Omental fat pad (tissue), 3 donors: ENCODE measurements at regions not wholly inside any gene's neighbourhood (a gene's known extent, or its start where the extent isn't known, plus 50 kb on each side); places are given as distances from the start of the nearest gene placed in this dataset.

Experiments used
- ATAC-seq: fragments of 150-250 bp; one replicate; pipeline ENCODE4 v1.9.1; 2016; ENCODE audit warnings: mild to moderate bottlenecking, moderate library complexity; ENCODE audit not compliant: low FRiP score
- DNase-seq: peaks from one replicate; pipeline ENCODE4 v3.0.0-alpha.2; 2019; ENCODE audit warnings: low spot score
- CTCF ChIP-seq, 3 donors: fragments of 450-650 bp; IDR thresholded peaks; one replicate each; pipeline ENCODE4 v1.5.1; 2016 to 2017; ENCODE audit warnings: antibody characterized with exemption in 3 of 3, mild to moderate bottlenecking in 3 of 3, moderate library complexity in 2 of 3

- ATAC-seq = no peak
- TF ChIP-seq CTCF (IDR thresholded peaks at IDR 0.05) = no peak
These were observed 95.0 kb upstream of the CCND2 start for GRCh38 chr12:4178424-4179170.

GRCh38 chr12:4177262-4177661, 96.3 kb upstream of the CCND2 start:
- ATAC-seq (no peak), DNase-seq (no peak)
- no peak for TF ChIP-seq CTCF (IDR thresholded peaks at IDR 0.05)

More at GRCh38 chr12:4178424-4179170, 95.0 kb upstream of the CCND2 start:
- DNase-seq = no peak

DNA sequence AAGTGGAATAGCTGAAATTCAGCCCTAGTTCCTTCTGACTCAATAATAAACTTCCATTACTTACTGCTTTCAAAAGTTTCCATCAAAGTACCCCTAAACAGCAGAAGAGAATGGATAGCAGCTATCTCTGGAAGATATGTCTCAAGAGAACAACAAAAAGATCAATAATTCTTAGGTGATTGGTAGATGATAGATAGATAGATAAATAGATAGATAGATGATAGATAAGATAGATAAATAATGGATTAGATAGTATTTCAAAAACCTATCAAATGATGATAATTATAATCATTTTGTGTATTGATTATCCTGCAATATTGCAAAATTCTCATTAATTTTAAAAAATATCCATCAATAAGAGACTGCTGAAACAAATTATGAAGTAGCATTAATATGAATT, 97.4 kb upstream of the CCND2 start:
- no peak for TF ChIP-seq CTCF (IDR thresholded peaks at IDR 0.05)

GRCh38 chr12:4174417-4174816, 99.1 kb upstream of the CCND2 start:
- TF ChIP-seq CTCF (IDR thresholded peaks at IDR 0.05) = no peak
- ATAC-seq (no peak), DNase-seq (no peak)

More for the DNA sequence above, 97.4 kb upstream of the CCND2 start:
- no peak for DNase-seq
- no peak for ATAC-seq

GRCh38 chr12:4172999-4173398, 100.6 kb upstream of the CCND2 start:
- no peak for TF ChIP-seq CTCF (IDR thresholded peaks at IDR 0.05)
- DNase-seq (no peak), ATAC-seq (no peak)

DNA sequence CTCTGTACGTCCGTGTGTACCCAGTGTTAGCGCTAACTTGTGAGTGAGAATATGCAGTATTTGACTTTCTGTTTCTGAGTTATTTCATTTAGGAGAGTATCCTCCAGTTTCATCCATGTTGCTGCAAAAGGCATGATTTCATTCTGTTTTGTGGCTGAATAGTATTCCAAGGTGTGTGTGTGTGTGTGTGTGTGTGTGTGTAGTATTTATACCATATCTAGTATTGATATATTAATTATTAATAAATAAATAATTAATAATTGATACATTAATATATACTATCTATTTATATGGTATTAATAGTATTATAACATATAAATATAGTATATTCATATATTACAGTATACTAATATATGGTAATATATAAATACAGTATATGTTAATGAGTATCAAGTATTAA, 101.8 kb upstream of the CCND2 start:
- no peak for DNase-seq
- no peak for TF ChIP-seq CTCF (IDR thresholded peaks at IDR 0.05)
- no peak for ATAC-seq

- no peak for TF ChIP-seq CTCF (IDR thresholded peaks at IDR 0.05)
- DNase-seq (no peak), ATAC-seq (no peak)
These were observed 103.6 kb upstream of the CCND2 start for GRCh38 chr12:4169959-4170358.
